Ishikawa (cell line): ENCODE measurements at regions not wholly inside any gene's neighbourhood (a gene's known extent, or its start where the extent isn't known, plus 50 kb on each side); places are given as distances from the start of the nearest gene placed in this dataset.

Source experiments
- CEBPB ChIP-seq: IDR thresholded peaks from 2 replicates; pipeline ENCODE4 v1.6.1; 2012
- CREB1 ChIP-seq: IDR thresholded peaks from 2 replicates; pipeline ENCODE4 v1.6.1; 2012; ENCODE audit warnings: low read depth
- EGR1 ChIP-seq: IDR thresholded peaks from 2 replicates; pipeline ENCODE4 v1.6.1; 2012
- EP300 ChIP-seq: IDR thresholded peaks from 2 replicates; pipeline ENCODE4 v1.6.1; 2012; ENCODE audit warnings: borderline replicate concordance
- FOXM1 ChIP-seq: IDR thresholded peaks from 2 replicates; pipeline ENCODE4 v1.6.1; 2012; ENCODE audit warnings: low read depth, borderline replicate concordance
- NFIC ChIP-seq: IDR thresholded peaks from 2 replicates; pipeline ENCODE4 v1.6.1; 2012
- RAD21 ChIP-seq: IDR thresholded peaks from 2 replicates; pipeline ENCODE4 v1.6.1; 2012; ENCODE audit warnings: low read depth
- TAF1 ChIP-seq: IDR thresholded peaks from 2 replicates; pipeline ENCODE4 v1.6.1; 2012; ENCODE audit warnings: low read depth, mild to moderate bottlenecking
- TCF12 ChIP-seq: IDR thresholded peaks from 2 replicates; pipeline ENCODE4 v1.6.1; 2012; ENCODE audit warnings: low read depth
- TEAD4 ChIP-seq: IDR thresholded peaks from 2 replicates; pipeline ENCODE4 v1.6.1; 2012
- YY1 ChIP-seq: IDR thresholded peaks from 2 replicates; pipeline ENCODE4 v1.6.1; 2012; ENCODE audit warnings: low read depth
- ZBTB7A ChIP-seq: IDR thresholded peaks from 2 replicates; pipeline ENCODE4 v1.6.1; 2012; ENCODE audit warnings: low read depth
- TF ChIP-seq, protein P1 (sequence below): IDR thresholded peaks from 2 replicates; pipeline ENCODE4 v1.6.1; 2012; ENCODE audit warnings: low read depth, mild to moderate bottlenecking
- TF ChIP-seq, protein P2 (sequence below): IDR thresholded peaks from 2 replicates; pipeline ENCODE4 v1.6.1; 2012
- TF ChIP-seq, protein P3 (sequence below): IDR thresholded peaks from 2 replicates; pipeline ENCODE4 v1.6.1; 2012

DNA sequence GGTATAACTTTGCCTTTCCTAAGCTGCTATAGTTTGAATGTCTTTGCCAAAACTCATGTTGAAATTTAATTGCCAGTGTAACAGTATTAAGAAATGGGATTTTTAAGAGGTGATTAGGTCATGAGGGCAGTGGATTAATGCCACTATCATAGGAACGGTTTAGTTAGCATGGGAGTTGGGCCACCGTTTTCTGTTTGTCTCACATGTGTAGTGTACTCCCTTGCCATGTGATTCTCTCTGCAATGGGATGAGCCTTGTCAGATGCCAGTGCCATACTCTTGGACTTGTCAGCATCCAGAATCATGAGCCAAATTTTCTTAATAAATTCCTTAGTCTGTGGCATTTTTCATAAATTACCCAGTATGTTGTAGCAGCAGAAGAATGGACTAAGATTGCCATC, 388.9 kb upstream of the RGPD4 start:
- no peak for TF ChIP-seq CREB1
- no peak for TF ChIP-seq EP300
- TF ChIP-seq, protein P1, sequence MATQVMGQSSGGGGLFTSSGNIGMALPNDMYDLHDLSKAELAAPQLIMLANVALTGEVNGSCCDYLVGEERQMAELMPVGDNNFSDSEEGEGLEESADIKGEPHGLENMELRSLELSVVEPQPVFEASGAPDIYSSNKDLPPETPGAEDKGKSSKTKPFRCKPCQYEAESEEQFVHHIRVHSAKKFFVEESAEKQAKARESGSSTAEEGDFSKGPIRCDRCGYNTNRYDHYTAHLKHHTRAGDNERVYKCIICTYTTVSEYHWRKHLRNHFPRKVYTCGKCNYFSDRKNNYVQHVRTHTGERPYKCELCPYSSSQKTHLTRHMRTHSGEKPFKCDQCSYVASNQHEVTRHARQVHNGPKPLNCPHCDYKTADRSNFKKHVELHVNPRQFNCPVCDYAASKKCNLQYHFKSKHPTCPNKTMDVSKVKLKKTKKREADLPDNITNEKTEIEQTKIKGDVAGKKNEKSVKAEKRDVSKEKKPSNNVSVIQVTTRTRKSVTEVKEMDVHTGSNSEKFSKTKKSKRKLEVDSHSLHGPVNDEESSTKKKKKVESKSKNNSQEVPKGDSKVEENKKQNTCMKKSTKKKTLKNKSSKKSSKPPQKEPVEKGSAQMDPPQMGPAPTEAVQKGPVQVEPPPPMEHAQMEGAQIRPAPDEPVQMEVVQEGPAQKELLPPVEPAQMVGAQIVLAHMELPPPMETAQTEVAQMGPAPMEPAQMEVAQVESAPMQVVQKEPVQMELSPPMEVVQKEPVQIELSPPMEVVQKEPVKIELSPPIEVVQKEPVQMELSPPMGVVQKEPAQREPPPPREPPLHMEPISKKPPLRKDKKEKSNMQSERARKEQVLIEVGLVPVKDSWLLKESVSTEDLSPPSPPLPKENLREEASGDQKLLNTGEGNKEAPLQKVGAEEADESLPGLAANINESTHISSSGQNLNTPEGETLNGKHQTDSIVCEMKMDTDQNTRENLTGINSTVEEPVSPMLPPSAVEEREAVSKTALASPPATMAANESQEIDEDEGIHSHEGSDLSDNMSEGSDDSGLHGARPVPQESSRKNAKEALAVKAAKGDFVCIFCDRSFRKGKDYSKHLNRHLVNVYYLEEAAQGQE: no peak
- no peak for TF ChIP-seq NFIC
- TF ChIP-seq RAD21: no peak
- no peak for TF ChIP-seq ZBTB7A

GRCh38 chr2:107448160-107448559, 378.5 kb upstream of the RGPD4 start:
- TF ChIP-seq, protein P2, sequence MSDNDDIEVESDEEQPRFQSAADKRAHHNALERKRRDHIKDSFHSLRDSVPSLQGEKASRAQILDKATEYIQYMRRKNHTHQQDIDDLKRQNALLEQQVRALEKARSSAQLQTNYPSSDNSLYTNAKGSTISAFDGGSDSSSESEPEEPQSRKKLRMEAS: no peak
- TF ChIP-seq YY1 (no peak), TAF1 (no peak), CEBPB (no peak), ZBTB7A (no peak), EP300 (no peak), TCF12 (no peak), FOXM1 (no peak), TEAD4 (no peak), NFIC (no peak), EGR1 (no peak), CREB1 (no peak), RAD21 (no peak)
- TF ChIP-seq, protein P3, sequence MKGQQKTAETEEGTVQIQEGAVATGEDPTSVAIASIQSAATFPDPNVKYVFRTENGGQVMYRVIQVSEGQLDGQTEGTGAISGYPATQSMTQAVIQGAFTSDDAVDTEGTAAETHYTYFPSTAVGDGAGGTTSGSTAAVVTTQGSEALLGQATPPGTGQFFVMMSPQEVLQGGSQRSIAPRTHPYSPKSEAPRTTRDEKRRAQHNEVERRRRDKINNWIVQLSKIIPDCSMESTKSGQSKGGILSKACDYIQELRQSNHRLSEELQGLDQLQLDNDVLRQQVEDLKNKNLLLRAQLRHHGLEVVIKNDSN: no peak
- TF ChIP-seq, protein P1: no peak

DNA sequence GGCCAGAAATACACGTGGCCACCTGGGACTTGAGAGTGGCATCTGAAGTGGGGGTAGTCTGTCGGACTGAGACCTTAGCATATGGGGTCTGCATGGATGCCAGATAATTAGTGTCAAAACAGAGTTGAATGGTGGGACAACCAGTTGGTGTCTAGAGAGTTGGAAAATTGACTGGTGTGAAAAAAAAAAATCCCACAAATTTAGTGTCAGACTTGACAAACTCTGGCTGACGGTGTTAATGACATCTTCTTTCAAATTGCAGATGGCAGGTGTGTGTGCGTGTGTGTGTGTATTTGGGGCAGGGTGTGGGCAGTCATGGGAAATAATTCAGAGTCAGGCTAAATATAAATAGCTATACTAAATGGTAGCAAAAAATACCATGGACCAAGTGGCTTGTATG, 365.4 kb upstream of the RGPD4 start:
- TF ChIP-seq CREB1: no peak
- TF ChIP-seq CEBPB: no peak
- TF ChIP-seq TCF12: no peak
- TF ChIP-seq EP300: no peak

- TF ChIP-seq ZBTB7A: no peak
- no peak for TF ChIP-seq YY1
- TF ChIP-seq TCF12: no peak
- TF ChIP-seq NFIC: no peak
- TF ChIP-seq CEBPB: no peak
- TF ChIP-seq EP300: no peak
- no peak for TF ChIP-seq RAD21
- TF ChIP-seq, protein P2: no peak
- no peak for TF ChIP-seq EGR1
- no peak for TF ChIP-seq TEAD4
- TF ChIP-seq FOXM1: no peak
- no peak for TF ChIP-seq CREB1
- no peak for TF ChIP-seq TAF1
- TF ChIP-seq, protein P3: no peak
- TF ChIP-seq, protein P1: no peak
These were observed 364.5 kb upstream of the RGPD4 start for GRCh38 chr2:107462181-107462580.

GRCh38 chr2:107466241-107466640, 360.5 kb upstream of the RGPD4 start:
- TF ChIP-seq, protein P2: no peak
- no peak for TF ChIP-seq CREB1
- no peak for TF ChIP-seq EP300
- no peak for TF ChIP-seq TEAD4
